HG03571 (cell line): ENCODE measurements at regions not wholly inside any gene's neighbourhood (a gene's known extent, or its start where the extent isn't known, plus 50 kb on each side); places are given as distances from the start of the nearest gene placed in this dataset.
"Not testable (repeated sequence)": the region's sequence is repeated elsewhere in the genome, so short reads cannot be mapped to it uniquely, and the experiment has no call there.

Experiments
- ATAC-seq: cut with Tn5 transposase; IDR thresholded peaks from one replicate; pipeline ENCODE4 v1.9.1; 2021; ENCODE audit not compliant: unreplicated experiment

DNA sequence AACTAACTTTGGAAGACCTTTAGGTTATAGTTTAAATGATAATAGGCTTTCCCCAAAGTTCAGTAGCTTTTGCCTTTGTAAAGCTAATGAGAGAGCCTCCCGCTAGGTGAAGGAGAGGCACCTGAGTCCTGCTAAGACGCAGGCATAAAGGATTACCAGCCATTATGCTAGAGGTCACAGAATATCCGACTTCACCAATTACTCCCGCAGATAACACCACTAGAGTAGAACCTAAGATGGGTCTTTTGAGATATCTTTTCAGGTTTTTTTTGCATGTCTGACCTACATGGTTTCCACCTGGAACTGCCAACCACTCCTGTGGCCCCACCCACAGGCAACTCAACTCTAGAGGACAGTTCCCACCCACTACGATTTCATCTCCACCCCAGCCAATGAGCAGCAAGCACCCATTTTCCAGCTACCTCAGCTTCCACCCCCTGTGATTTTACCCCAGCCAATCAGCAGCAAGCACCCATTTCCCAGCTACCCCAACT is 314.3 kb downstream of the BRD1 start:
- ATAC-seq = no peak

DNA sequence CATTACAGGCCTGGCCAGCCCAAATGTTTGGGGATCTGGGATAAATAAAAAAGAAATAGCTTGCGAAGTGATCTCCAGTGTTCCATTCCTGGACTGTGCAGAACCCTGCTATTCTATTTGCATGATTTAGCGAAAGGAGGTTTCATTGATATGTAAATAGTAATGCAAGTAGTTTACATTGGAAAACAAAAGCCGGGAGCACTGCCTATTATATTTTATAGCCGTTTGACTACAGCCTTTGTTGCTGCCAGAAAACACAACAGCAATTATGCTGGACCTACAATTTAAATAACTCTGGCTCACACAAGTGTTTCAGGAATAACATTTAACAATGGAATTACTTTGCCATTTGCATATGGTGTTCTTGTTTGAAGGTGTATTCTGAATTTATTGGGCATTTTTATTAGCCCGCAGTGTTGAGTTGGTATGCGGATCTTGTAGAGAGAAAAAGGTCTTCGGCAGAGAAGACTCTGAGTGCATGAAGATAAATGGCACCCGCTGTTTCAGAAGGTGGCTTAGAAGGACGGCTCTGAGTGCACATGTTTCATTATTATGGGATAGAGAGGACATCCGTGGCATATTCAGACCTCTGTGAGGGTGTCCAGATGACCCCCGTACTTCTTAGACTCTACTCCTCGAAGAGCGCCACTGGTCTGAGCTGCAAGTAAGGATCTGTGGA is 315.0 kb downstream of the BRD1 start:
- ATAC-seq = no peak

GRCh38 chr22:49511393-49512189 is 316.1 kb downstream of the BRD1 start:
- ATAC-seq = not testable (repeated sequence)

DNA sequence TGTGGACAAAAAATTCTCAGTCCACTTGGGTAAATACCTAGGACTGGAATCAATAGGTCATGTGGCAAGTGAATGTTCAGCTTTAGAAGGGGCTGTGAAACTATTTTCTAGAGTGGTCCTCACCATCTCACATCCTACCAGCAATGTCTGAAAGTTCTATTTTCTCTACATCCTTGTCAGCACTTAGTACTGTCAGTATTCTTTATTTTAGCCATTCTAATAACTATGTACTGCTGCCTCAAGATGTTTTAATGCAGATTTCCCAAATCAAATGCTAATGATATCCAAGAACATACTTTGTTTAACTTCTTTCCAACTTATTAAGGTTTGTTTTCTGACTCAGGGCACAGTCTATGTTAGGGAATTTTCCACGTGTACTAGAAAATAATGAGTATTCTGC is 317.0 kb downstream of the BRD1 start:
- ATAC-seq = no peak

GRCh38 chr22:49509016-49509415 is 318.7 kb downstream of the BRD1 start:
- ATAC-seq = no peak

DNA sequence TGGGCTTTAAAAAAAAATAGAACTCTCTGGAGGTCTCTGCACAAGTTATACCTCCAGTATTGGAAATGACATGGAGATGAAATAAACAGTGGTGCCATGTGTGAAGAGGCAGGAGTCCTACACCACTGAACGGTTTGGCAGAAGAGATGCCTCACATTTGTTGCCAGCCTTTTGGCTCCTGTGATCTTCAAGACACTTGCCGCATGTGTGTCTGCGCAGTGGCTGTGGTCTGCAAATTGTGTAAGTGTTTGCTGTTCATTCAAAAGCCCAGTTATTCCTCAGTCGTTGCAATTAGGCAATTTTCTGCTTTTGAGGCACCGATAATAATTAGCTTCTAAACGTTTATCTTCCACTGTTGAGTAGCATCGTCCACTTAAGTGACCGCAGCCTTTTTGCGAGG is 319.1 kb downstream of the BRD1 start:
- no peak for ATAC-seq

DNA sequence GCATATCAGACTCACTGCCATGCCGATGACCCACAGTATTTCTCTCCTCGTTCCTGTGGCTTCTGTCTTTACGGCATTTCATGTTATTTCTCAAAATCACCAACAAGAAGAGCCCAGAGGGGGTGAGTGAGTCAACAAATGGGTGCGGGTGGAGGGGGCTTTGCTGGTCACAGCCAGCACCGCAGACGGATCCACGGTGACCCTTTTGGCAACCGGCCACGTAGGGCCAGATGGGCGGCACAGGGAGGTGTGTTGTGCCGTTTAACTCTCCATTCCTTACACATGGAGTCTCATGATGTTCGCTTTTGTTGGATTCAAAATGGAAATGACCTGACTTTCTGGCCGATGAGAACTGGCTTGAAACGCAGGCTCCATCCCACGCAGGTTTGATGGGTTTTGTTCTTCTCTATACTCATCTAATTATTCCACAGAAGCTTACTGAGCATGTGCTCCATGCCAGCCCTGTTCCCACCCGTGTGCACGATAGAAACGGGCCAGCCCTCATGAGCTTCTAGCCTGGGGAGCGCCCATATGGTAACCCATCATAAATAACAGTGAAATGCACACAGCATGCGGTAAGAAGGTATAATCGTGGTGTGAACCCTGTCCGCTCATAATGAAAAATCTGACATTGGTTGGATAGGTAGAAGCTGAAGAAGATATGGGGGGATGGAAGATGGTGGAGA is 319.9 kb downstream of the BRD1 start:
- no peak for ATAC-seq

GRCh38 chr22:49506010-49506400 is 321.7 kb downstream of the BRD1 start:
- ATAC-seq = no peak

DNA sequence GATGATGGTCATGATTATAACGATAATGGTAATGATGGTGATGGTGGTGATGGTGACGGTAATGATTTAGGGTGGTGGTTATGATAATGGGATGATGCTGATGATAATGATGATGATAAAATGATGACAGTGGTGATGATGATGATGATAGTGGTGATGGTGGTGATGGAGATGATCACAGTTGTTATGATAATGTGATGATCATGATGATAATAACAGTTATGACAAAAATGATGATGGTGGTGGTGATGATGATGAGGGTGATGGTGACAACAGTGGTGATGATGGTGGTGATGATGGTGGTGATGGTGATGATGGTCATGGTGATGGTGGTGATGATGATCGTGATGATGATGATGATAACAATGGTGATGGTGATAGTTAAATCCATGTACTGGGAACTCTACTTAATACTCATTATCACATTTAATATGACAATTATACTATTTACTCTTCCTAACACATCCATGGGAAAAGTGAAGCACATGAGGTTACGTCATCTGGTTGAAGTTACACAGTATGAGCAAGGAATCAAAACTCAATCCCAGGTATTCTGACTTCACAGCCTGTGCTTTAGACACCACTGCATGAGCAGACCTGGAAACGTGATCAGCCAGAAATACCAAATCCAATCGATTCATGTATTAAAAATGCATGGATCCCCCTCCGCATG is 322.2 kb downstream of the BRD1 start:
- no peak for ATAC-seq

- ATAC-seq = no peak
Measured at GRCh38 chr22:49503896-49504521, 323.7 kb downstream of the BRD1 start.

DNA sequence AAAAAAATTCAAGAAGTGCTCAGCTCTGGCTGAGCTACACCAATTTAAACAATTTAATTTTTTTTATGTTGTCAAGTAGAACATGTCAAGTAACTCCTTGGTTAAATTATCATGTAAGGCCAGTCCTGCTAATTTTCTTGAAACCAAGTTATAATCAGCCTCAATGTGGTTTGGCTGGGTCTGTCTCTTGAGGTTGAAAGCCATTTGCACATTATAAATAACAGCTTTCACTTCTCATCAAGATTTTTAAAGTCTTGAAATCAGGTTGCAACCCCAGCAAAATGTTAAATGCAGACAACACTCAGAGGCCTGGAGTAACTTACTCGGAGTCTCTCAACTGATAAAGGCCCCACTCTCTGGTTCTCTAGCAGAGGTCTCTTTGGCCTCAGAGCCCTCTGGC is 324.4 kb downstream of the BRD1 start:
- no peak for ATAC-seq

- ATAC-seq = no peak
Measured at GRCh38 chr22:49502126-49502826, 325.4 kb downstream of the BRD1 start.

- no peak for ATAC-seq
Measured at GRCh38 chr22:49500942-49501395, 326.7 kb downstream of the BRD1 start.

DNA sequence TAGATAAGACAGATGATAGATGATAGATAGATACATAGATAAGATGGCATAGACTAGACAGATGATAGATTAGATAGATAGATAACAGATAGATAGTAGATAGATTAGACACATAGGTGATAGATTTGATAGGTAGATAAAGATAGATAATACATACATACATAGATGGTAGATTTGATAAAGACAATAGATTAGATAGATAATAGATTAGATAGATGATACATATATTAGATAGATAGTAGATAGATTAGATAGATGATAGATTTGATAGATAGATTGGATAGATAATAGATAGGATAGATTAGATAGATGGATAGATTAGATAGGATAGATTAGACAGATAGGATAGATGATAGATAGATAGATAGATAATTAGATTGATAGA is 327.6 kb downstream of the BRD1 start:
- ATAC-seq = no peak

DNA sequence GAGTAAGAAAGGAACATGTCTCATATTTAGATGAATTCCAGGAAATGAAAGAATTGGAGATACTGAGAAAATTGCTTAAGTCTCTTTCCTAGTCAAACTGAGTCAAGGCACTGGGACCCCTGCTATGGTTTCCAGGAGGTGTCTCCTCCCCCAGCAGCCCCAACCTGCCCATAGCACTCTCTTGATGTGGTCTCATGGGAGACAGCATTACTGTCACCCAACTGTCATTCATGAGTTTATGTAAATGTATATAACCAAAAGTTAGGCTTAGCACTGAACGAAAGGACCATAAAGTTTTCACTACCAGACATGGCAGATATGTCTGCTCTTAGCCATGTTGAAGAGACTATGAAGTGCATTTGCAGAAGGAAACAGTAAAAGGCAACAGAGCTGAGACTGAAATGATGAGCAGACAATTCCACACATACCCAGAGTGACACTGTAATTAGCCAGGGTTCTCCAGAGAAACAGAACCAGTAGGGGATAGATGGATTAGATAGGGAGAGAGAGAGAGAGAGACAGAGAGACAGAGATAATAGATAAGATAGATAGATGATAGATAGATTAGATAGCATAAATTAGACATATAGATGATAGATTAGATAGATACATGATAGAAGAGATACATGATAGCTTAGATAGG is 328.1 kb downstream of the BRD1 start:
- ATAC-seq = no peak

GRCh38 chr22:49497266-49497665 is 330.4 kb downstream of the BRD1 start:
- no peak for ATAC-seq

DNA sequence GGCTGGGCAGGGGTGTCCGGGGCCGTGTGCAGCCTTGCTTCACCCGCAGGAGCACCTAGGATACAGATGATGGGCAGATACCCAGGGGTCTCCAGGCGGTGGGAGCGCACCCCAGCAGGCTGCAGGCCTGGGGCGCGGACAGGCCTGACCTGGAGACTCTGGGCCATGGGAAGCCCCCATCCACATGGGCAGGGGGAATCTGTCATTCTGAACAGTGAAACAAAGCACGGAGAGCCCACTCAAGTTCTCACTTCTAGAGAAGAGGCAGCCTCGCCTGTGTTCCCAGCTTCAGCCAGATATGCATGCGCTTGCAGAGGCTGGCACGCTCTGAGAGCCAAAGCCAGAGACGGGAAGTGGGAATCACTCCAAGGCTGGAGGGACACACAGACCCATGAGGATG is 333.1 kb downstream of the BRD1 start:
- no peak for ATAC-seq

- no peak for ATAC-seq
Measured at GRCh38 chr22:49492741-49493251, 334.9 kb downstream of the BRD1 start.

GRCh38 chr22:49492308-49492707 is 335.4 kb downstream of the BRD1 start:
- ATAC-seq = no peak
